Coronary artery (tissue), 2 donors: ENCODE measurements at regions not wholly inside any gene's neighbourhood (a gene's known extent, or its start where the extent isn't known, plus 50 kb on each side); places are given as distances from the start of the nearest gene placed in this dataset.

ENCODE experiments used
- DNase-seq: peaks from one replicate; pipeline ENCODE4 v3.0.0-alpha.2; 2017; ENCODE audit warnings: low spot score
- H3K27ac ChIP-seq, 2 donors: fragments of 200-600 bp; sonication (generic); one replicate each; pipeline ENCODE4 v1.5.1; 2016 to 2019
- H3K4me3 ChIP-seq: fragments of 200-600 bp; sonication (generic); 2 replicates; pipeline ENCODE4 v1.5.1; 2016; ENCODE audit warnings: mild to moderate bottlenecking, moderate library complexity
- TF ChIP-seq, protein P1 (sequence below): fragments of 200-600 bp; sonication (generic); IDR thresholded peaks from one replicate; pipeline ENCODE4 v1.5.1; 2019; ENCODE audit warnings: antibody characterized with exemption

DNA sequence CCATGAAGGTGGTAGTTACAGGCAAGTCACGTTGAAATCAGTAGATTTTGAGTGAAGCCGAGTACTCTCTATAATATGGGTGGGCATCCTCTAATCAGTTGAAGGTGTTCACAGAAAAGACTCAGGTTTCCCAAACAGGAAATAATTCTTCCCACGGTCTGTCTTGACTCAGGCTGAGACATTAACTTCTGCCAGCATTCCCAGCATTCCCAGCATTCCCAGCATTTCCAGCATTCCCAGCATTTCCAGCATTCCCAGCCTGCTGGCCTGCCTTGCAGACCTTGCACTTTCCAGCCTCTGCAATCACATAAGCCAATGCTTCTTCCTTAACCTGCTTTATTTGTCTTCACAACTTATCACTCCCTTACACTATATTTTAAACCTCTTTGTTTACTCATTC lies 542.3 kb upstream of the ROBO2 start:
- TF ChIP-seq, protein P1, sequence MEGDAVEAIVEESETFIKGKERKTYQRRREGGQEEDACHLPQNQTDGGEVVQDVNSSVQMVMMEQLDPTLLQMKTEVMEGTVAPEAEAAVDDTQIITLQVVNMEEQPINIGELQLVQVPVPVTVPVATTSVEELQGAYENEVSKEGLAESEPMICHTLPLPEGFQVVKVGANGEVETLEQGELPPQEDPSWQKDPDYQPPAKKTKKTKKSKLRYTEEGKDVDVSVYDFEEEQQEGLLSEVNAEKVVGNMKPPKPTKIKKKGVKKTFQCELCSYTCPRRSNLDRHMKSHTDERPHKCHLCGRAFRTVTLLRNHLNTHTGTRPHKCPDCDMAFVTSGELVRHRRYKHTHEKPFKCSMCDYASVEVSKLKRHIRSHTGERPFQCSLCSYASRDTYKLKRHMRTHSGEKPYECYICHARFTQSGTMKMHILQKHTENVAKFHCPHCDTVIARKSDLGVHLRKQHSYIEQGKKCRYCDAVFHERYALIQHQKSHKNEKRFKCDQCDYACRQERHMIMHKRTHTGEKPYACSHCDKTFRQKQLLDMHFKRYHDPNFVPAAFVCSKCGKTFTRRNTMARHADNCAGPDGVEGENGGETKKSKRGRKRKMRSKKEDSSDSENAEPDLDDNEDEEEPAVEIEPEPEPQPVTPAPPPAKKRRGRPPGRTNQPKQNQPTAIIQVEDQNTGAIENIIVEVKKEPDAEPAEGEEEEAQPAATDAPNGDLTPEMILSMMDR: no peak
- no peak overlapping the region for H3K4me3 ChIP-seq
- DNase-seq: no peak
- H3K27ac ChIP-seq: no peak overlapping the region

DNA sequence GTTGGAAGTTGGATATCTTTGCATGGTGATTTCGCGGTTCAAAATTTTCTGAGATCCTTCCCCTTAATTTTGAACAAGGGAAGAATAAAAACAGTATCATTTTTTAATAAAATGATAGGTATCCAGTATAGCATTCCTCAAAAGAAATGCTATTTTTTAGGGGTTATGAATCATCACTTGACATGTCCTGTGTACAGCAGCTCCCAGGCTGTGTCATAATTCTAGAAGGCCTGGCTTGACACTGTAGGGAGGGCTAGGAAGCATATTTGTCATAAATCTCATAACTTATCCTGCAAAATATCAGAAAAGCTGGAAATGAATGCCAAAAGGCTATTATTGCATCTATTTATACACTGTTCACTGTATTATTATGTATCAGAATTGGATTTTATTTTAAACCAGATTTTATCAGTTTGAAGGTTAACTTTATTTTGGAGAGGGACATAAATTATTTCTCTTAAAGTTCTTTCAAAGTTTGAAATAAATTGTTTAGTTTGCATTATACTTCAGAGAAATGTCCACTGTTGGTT lies 539.1 kb upstream of the ROBO2 start:
- Histone ChIP-seq H3K27ac (no peak overlapping the region), H3K4me3 (no peak overlapping the region)
- no peak for DNase-seq
- TF ChIP-seq, protein P1: no peak

DNA sequence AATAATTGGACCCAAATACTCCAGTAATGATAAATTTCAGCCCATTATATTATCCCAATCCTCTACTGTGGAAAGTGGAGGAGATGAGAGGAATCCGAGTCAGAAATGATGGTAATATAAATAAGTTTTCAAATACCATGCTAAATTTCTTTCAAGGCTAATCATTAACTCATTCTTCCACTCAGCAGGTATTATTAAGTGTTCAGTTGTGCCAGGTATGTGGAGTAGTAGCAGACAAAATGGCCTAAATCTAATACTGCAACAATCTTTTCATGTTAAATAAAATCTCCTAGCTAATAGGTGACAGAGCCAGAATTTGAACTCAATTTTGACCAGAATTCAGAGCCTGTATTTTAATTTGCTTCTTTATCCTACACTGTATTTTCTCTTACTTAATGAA lies 538.6 kb upstream of the ROBO2 start:
- TF ChIP-seq, protein P1: no peak
- no peak for DNase-seq
- no peak overlapping the region for H3K27ac ChIP-seq
- no peak overlapping the region for H3K4me3 ChIP-seq

DNA sequence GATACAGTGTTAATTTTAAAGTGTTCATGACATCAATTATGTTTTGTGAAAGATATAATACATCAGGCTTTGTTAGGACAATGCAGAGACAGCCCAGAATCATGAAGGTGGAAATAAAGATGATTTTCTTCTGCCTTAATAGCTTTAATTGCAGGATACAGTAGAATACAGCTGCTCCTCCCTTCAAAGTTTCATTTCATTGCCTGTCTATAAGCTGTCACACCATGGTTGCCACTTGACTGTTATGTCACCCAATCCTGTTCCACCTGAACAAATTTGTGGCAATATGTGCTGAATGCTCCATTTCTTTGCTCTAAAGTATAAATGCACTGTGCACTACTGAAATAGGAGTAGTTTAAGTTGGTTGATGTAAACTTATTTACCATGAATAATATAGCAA lies 537.8 kb upstream of the ROBO2 start:
- TF ChIP-seq, protein P1: no peak
- no peak for DNase-seq
- Histone ChIP-seq H3K27ac (no peak overlapping the region), H3K4me3 (no peak overlapping the region)

DNA sequence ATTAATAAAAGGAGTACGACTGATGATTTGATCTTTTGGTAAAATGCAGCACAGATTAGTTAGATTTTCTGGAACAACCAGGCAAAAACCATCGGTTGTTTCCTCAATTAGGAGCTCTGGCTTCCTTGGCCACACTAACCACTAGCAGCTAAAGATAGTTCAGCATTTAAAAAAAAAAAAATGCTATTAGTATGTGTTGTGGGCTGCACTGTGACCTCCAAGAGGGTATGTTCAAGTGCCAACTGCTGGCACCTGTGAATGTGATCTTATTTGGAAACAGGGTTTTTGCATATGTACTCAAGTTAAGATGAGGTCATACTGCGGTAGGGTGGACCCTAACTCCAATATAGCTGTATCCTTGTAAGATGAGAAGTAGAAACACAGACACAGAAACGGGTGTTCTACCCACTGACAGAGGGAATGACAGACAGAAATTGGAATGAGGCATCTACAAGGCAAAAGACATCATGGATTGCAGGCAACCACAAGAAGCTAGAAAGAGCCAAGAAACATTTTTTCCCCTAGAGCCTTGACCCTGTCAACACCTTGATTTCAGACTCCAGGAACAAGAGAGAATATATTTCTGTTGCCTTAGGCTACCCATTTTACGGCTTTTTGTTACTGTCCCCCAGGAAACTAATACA lies 534.6 kb upstream of the ROBO2 start:
- no peak for DNase-seq
- Histone ChIP-seq H3K4me3 (no peak overlapping the region), H3K27ac (no peak overlapping the region)
- TF ChIP-seq, protein P1: no peak

DNA sequence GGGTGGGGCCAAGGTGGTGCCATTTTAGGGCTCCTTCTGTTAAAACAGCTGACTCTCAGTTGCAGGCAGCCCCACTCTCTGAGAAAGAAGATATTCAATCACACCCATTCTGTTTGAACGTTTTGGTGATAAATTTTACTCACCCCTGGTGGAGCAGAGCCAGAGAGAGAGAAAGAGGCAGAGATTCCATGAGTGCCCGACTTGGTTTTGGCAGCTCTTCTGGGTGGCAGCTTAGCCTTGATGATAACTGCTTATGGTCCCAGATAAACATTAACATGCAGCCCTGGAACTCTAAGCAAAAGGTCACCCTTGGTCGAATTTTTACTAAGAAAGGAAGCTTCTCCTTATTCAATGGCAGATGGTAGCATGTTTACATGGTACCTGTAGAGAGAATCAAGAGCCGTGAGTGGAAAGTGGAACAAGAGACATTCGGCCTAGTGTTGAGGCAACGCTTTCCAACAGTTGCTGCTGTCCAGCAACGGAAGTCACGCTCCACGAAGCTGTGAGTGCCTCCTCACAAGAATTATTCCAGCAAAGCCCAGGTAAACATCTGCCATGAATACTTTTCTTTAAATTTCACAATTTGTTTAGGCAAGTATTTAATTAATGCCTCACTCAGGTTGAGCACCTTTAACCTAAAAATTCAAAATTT lies 530.6 kb upstream of the ROBO2 start:
- DNase-seq: no peak
- TF ChIP-seq, protein P1: no peak

DNA sequence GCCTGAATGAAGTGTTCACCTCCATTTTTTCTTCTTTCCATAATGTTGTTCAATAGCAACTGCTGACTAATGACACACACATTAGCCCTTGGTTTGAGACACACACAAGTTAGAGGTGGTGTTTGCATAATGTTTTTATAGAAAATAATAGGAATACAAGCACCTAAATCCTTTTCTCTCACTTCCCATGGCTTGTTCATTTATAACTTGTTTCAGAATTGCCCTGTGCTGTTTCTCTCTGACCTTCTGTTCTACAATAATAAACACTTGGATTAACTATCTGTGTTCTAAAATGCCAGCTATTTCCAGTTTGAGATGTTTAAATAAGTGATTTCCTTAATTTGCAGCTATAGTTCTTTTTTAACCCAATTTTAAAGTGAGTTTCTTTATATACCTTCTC lies 525.1 kb upstream of the ROBO2 start:
- Histone ChIP-seq H3K27ac (no peak overlapping the region), H3K4me3 (no peak overlapping the region)
- TF ChIP-seq, protein P1: no peak
- no peak for DNase-seq

More for the DNA sequence above, 530.6 kb upstream of the ROBO2 start:
- Histone ChIP-seq H3K4me3 (no peak overlapping the region), H3K27ac (no peak overlapping the region)
